SK-N-SH (cell line): ENCODE measurements at regions not wholly inside any gene's neighbourhood (a gene's known extent, or its start where the extent isn't known, plus 50 kb on each side); places are given as distances from the start of the nearest gene placed in this dataset.

ENCODE experiments used
- CTCF ChIA-PET: fragments of 300-600, 350-600 bp; formaldehyde crosslinking; extraction: SDS; loops from one replicate; lab custom pipeline; 2021; lab: Yijun Ruan, JAX
- POLR2A ChIA-PET: fragments of 350-600 bp; sonication (Branson Sonifier 250); formaldehyde crosslinking; extraction: SDS; loops from one replicate; lab custom pipeline; 2020; ENCODE audit warnings: antibody characterized with exemption, inconsistent platforms; lab: Yijun Ruan, JAX
- DNase-seq: peaks from one replicate; pipeline ENCODE4 v3.0.0; 2012
- H2AFZ ChIP-seq: fragments of 200-600 bp; sonication (generic); 2 replicates; pipeline ENCODE4 v1.8.1; 2016; ENCODE audit warnings: antibody characterized with exemption, mild to moderate bottlenecking, low read depth
- H3F3A ChIP-seq: fragments of 200-600 bp; sonication (generic); replicated peaks from 2 replicates; pipeline ENCODE3; 2016; ENCODE audit warnings: antibody characterized with exemption, mild to moderate bottlenecking; ENCODE audit not compliant: insufficient read depth
- H3K27ac ChIP-seq, 2 experiments: fragments of 200-500 bp in 1 of 2; fragments of 200-600 bp in 1 of 2; sonication (Bioruptor generic) in 1 of 2; sonication (generic), shearing (Covaris generic) in 1 of 2; 2 replicates each; pipeline versions ENCODE4 v1.5.1 to v1.6.1; 2014 to 2016; ENCODE audit warnings: low read depth in 2 of 2, inconsistent platforms in 1 of 2, low read length in 1 of 2, mild to moderate bottlenecking in 1 of 2, mixed read lengths in 1 of 2
- H3K27me3 ChIP-seq: fragments of 200-600 bp; sonication (generic), shearing (Covaris generic); 2 replicates; pipeline ENCODE4 v1.6.1; 2016; ENCODE audit warnings: mixed run types; ENCODE audit not compliant: insufficient read depth
- H3K36me3 ChIP-seq, 2 experiments: fragments of 200-500 bp in 1 of 2; fragments of 200-600 bp in 1 of 2; sonication (Bioruptor generic) in 1 of 2; sonication (generic) in 1 of 2; replicated peaks in 1 of 2; 2 replicates each; pipeline versions ENCODE3 to v1.5.1; 2014 to 2016; ENCODE audit warnings: low read length in 1 of 2, mild to moderate bottlenecking in 1 of 2; ENCODE audit not compliant: insufficient read depth in 2 of 2, control insufficient read depth in 1 of 2
- H3K4me1 ChIP-seq, 2 experiments: fragments of 200-500 bp in 1 of 2; fragments of 200-600 bp in 1 of 2; sonication (Bioruptor generic) in 1 of 2; sonication (generic), shearing (Covaris generic) in 1 of 2; 2 replicates each; pipeline versions ENCODE4 v1.5.1 to v1.6.1; 2014 to 2016; ENCODE audit warnings: low read depth in 1 of 2, low read length in 1 of 2, mixed run types in 1 of 2; ENCODE audit not compliant: insufficient read depth in 2 of 2, control insufficient read depth in 1 of 2
- H3K4me2 ChIP-seq: fragments of 200-600 bp; sonication (generic), shearing (Covaris generic); 2 replicates; pipeline ENCODE4 v1.6.1; 2017; ENCODE audit warnings: mixed run types
- H3K4me3 ChIP-seq, 2 experiments: fragments of 200-500 bp in 1 of 2; fragments of 200-600 bp in 1 of 2; sonication (Bioruptor generic) in 1 of 2; sonication (generic), shearing (Covaris generic) in 1 of 2; 2 replicates each; pipeline versions ENCODE4 v1.5.1 to v1.8.1; 2014 to 2016; ENCODE audit warnings: low read depth in 2 of 2, inconsistent platforms in 1 of 2, low read length in 1 of 2, mild to moderate bottlenecking in 1 of 2, mixed read lengths in 1 of 2, moderate library complexity in 1 of 2
- H3K79me2 ChIP-seq: fragments of 200-600 bp; sonication (generic); 2 replicates; pipeline ENCODE4 v1.8.1; 2017; ENCODE audit warnings: mild to moderate bottlenecking; ENCODE audit not compliant: insufficient read depth
- H3K9ac ChIP-seq: fragments of 200-600 bp; sonication (generic); 2 replicates; pipeline ENCODE4 v1.6.1; 2017; ENCODE audit warnings: mixed run types
- H3K9me2 ChIP-seq: fragments of 200-600 bp; sonication (generic); 2 replicates; pipeline ENCODE4 v1.6.1; 2017; ENCODE audit warnings: mixed run types
- H3K9me3 ChIP-seq: fragments of 200-600 bp; sonication (generic); 2 replicates; pipeline ENCODE4 v1.6.1; 2017; ENCODE audit warnings: mixed run types, mild to moderate bottlenecking, moderate library complexity
- H4K20me1 ChIP-seq: fragments of 200-600 bp; sonication (generic); 2 replicates; pipeline ENCODE4 v1.6.1; 2017; ENCODE audit warnings: mild to moderate bottlenecking, mixed run types; ENCODE audit not compliant: insufficient read depth
- EP300 ChIP-seq, 2 experiments: IDR thresholded peaks; 2 replicates each; pipeline versions ENCODE4 v1.4.0 to v1.6.1; 2012; ENCODE audit warnings: borderline replicate concordance in 1 of 2, low read depth in 1 of 2, low read length in 1 of 2
- EZH2phosphoT487 ChIP-seq: fragments of 200-600 bp; sonication (generic); IDR thresholded peaks from 2 replicates; pipeline ENCODE4 v1.6.1; 2017; ENCODE audit warnings: low read depth, mixed run types, mild to moderate bottlenecking, antibody characterized with exemption, moderate library complexity, borderline replicate concordance
- GABPA ChIP-seq: IDR thresholded peaks from 2 replicates; pipeline ENCODE4 v1.4.0; 2012; ENCODE audit warnings: low read depth, mild to moderate bottlenecking
- GATA2 ChIP-seq: sonication (generic); formaldehyde crosslinking; IDR thresholded peaks from 2 replicates; pipeline ENCODE4 v1.5.0; 2020; ENCODE audit warnings: mild to moderate bottlenecking, missing genetic modification reagents
- JUND ChIP-seq: IDR thresholded peaks from 2 replicates; pipeline ENCODE4 v1.4.0; 2012
- POLR2AphosphoS5 ChIP-seq: IDR thresholded peaks from 2 replicates; pipeline ENCODE4 v1.6.1; 2012; ENCODE audit warnings: low read depth, low read length
- RAD21 ChIP-seq: IDR thresholded peaks from 2 replicates; pipeline ENCODE4 v1.6.1; 2012; ENCODE audit warnings: mild to moderate bottlenecking, low read length
- RFX5 ChIP-seq: IDR thresholded peaks from 2 replicates; pipeline ENCODE4 v1.6.1; 2012; ENCODE audit warnings: mild to moderate bottlenecking, improper control_type of control experiment, low read length
- SIN3A ChIP-seq: IDR thresholded peaks from 2 replicates; pipeline ENCODE4 v1.6.1; 2012; ENCODE audit warnings: low read depth, mild to moderate bottlenecking, low read length, moderate library complexity, borderline replicate concordance
- SMC3 ChIP-seq: IDR thresholded peaks from 2 replicates; pipeline ENCODE4 v1.6.1; 2012; ENCODE audit warnings: low read depth, low read length, improper control_type of control experiment
- TAF1 ChIP-seq: IDR thresholded peaks from 2 replicates; pipeline ENCODE4 v1.6.1; 2012; ENCODE audit warnings: low read depth, mild to moderate bottlenecking, low read length, moderate library complexity, borderline replicate concordance
- TCF12 ChIP-seq: IDR thresholded peaks from 2 replicates; pipeline ENCODE4 v1.4.0; 2012
- WGBS: methylation state at CpG from one replicate; pipeline ENCODE4 v1.1.6; 2017; ENCODE audit warnings: low lambda C conversion rate; 5-methylcytosine and 5-hydroxymethylcytosine counted together
- TF ChIP-seq, protein P1 (sequence below): IDR thresholded peaks from 2 replicates; pipeline ENCODE4 v1.4.0; 2012; ENCODE audit warnings: low read depth, borderline replicate concordance
- TF ChIP-seq, protein P2 (sequence below): fragments of 200-600 bp; sonication (generic); IDR thresholded peaks from 2 replicates; pipeline ENCODE4 v1.6.1; 2017; ENCODE audit warnings: antibody characterized with exemption, mild to moderate bottlenecking, moderate library complexity
- TF ChIP-seq, protein P3 (sequence below): IDR thresholded peaks from 2 replicates; pipeline ENCODE4 v1.6.1; 2012; ENCODE audit warnings: mild to moderate bottlenecking, low read depth, low read length, moderate library complexity

DNA sequence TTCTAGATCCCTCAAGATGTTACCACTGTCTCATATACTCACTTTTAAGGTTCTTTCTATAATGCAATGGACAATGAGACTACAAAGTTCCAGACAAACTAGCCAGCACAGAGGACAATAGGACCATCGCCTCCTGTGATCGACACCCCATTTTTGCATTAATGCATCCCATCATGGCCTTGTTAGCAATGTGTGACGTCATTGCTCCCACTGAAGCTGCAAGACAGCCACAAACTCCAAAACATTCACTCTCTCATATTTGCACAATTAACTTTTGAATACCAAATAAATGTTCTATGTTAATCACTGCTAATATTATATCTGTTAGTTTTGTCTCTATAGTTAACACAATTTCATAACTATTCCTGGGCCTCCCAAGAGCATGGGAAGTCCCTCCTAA lies 88.8 kb upstream of the TMEM72 start:
- H3F3A ChIP-seq = no peaks in the 10 kb centered on the region
- H3K9me2 ChIP-seq = no peaks in the 10 kb centered on the region
- no peaks in the 10 kb centered on the region for H3K36me3 ChIP-seq
- H2AFZ ChIP-seq = no peak overlapping the region
- DNase-seq = no peak
- CTCF ChIA-PET = no interaction called here
- no peak overlapping the region for H3K27ac ChIP-seq
- H3K9me3 ChIP-seq = no peaks in the 10 kb centered on the region
- H4K20me1 ChIP-seq = no peaks in the 10 kb centered on the region
- TF ChIP-seq GABPA (no peak), POLR2AphosphoS5 (no peak), JUND (no peak)
- TF ChIP-seq, protein P1, sequence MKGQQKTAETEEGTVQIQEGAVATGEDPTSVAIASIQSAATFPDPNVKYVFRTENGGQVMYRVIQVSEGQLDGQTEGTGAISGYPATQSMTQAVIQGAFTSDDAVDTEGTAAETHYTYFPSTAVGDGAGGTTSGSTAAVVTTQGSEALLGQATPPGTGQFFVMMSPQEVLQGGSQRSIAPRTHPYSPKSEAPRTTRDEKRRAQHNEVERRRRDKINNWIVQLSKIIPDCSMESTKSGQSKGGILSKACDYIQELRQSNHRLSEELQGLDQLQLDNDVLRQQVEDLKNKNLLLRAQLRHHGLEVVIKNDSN = no peak
- H3K4me1 ChIP-seq = no peaks in the 10 kb centered on the region
- POLR2A ChIA-PET = no interaction called here
- H3K27me3 ChIP-seq = peaks cover 17% of the 10 kb centered on the region
- H3K4me2 ChIP-seq = no peak overlapping the region
- no peak overlapping the region for H3K4me3 ChIP-seq
- H3K9ac ChIP-seq = no peak overlapping the region
- WGBS = 0% methylated on average over 3 of the region's 3 CpGs
- H3K79me2 ChIP-seq = no peaks in the 10 kb centered on the region

DNA sequence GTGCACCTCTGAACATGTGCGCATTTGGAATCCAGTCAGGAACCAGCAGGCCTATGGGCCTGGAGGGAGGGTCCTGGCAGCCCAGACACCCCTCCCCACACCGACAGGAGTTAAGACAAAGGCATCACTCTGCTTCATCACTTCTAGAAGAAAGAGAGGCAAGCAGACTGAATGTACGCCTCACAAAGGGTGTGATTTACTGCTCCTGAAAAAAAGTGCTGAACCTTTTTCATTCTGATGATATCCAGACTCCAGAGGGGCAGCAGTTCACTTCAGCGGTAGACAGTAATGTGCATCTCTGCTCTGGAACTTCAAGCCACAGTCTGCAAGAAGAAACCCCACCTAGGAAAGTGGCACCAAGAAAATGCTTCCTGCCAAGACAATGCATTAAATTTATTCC lies 88.2 kb upstream of the TMEM72 start:
- Histone ChIP-seq H3K9ac (no peak overlapping the region), H3K79me2 (no peaks in the 10 kb centered on the region), H3F3A (no peaks in the 10 kb centered on the region), H3K9me3 (no peaks in the 10 kb centered on the region), H3K9me2 (no peaks in the 10 kb centered on the region), H3K4me2 (no peak overlapping the region), H3K36me3 (no peaks in the 10 kb centered on the region), H3K4me3 (no peak overlapping the region), H3K4me1 (no peaks in the 10 kb centered on the region), H3K27ac (no peak overlapping the region), H2AFZ (no peak overlapping the region), H4K20me1 (no peaks in the 10 kb centered on the region), H3K27me3 (peaks cover 11% of the 10 kb centered on the region)
- POLR2A ChIA-PET = no interaction called here
- no peak for TF ChIP-seq EP300 (IDR thresholded peaks at IDR 0.05; ENCODE audit: borderline replicate concordance in 1 of 2, low read depth in 1 of 2, low read length in 1 of 2)
- TF ChIP-seq, protein P2, sequence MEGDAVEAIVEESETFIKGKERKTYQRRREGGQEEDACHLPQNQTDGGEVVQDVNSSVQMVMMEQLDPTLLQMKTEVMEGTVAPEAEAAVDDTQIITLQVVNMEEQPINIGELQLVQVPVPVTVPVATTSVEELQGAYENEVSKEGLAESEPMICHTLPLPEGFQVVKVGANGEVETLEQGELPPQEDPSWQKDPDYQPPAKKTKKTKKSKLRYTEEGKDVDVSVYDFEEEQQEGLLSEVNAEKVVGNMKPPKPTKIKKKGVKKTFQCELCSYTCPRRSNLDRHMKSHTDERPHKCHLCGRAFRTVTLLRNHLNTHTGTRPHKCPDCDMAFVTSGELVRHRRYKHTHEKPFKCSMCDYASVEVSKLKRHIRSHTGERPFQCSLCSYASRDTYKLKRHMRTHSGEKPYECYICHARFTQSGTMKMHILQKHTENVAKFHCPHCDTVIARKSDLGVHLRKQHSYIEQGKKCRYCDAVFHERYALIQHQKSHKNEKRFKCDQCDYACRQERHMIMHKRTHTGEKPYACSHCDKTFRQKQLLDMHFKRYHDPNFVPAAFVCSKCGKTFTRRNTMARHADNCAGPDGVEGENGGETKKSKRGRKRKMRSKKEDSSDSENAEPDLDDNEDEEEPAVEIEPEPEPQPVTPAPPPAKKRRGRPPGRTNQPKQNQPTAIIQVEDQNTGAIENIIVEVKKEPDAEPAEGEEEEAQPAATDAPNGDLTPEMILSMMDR = no peak
- WGBS = 0% methylated on average over 3 of the region's 4 CpGs
- CTCF ChIA-PET = no interaction called here
- no peak for DNase-seq

DNA sequence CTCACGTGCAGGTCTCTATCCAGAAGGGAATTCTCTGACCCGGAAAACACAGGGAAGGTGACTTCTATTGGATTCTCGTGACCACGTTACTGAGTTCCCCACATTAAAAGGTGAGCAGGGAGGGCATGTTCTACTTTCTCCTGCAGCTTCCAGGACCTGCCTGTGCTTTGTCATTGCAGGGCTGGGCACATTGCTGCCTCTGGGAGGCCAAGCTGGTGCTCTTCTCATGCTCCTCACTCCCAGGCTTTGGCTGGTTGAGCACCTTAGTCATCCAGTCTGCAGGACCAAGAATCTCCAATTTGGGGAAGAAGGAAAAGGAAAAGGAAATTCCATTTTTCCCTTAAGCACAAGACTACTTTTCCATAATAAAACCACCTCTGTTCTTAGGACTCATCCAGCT lies 86.5 kb upstream of the TMEM72 start:
- Histone ChIP-seq H4K20me1 (no peaks in the 10 kb centered on the region), H3K9ac (no peak overlapping the region), H3K4me2 (no peak overlapping the region), H3K79me2 (no peaks in the 10 kb centered on the region), H3K4me3 (no peak overlapping the region), H3K27ac (no peak overlapping the region), H3K9me3 (no peaks in the 10 kb centered on the region), H3K36me3 (no peaks in the 10 kb centered on the region), H3K4me1 (0 out of 4 replicates have a peak, but pooled peaks cover 0 to 2% of the 10 kb centered on the region in 2 experiments), H3F3A (no peaks in the 10 kb centered on the region), H3K9me2 (no peaks in the 10 kb centered on the region), H3K27me3 (no peaks in the 10 kb centered on the region; the same call in 1 of the 2 replicates), H2AFZ (no peak overlapping the region)
- no peak for DNase-seq
- 1% methylated on average over 4 of the region's 4 CpGs for WGBS
- CTCF ChIA-PET = no interaction called here
- POLR2A ChIA-PET = no interaction called here
- TF ChIP-seq, protein P2 = no peak
- TF ChIP-seq TAF1 = no peak
- no peak for TF ChIP-seq RAD21
- TF ChIP-seq, protein P3, sequence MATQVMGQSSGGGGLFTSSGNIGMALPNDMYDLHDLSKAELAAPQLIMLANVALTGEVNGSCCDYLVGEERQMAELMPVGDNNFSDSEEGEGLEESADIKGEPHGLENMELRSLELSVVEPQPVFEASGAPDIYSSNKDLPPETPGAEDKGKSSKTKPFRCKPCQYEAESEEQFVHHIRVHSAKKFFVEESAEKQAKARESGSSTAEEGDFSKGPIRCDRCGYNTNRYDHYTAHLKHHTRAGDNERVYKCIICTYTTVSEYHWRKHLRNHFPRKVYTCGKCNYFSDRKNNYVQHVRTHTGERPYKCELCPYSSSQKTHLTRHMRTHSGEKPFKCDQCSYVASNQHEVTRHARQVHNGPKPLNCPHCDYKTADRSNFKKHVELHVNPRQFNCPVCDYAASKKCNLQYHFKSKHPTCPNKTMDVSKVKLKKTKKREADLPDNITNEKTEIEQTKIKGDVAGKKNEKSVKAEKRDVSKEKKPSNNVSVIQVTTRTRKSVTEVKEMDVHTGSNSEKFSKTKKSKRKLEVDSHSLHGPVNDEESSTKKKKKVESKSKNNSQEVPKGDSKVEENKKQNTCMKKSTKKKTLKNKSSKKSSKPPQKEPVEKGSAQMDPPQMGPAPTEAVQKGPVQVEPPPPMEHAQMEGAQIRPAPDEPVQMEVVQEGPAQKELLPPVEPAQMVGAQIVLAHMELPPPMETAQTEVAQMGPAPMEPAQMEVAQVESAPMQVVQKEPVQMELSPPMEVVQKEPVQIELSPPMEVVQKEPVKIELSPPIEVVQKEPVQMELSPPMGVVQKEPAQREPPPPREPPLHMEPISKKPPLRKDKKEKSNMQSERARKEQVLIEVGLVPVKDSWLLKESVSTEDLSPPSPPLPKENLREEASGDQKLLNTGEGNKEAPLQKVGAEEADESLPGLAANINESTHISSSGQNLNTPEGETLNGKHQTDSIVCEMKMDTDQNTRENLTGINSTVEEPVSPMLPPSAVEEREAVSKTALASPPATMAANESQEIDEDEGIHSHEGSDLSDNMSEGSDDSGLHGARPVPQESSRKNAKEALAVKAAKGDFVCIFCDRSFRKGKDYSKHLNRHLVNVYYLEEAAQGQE = no peak
- TF ChIP-seq GATA2 (CRISPR knock-in tag) = no peak
- no peak for TF ChIP-seq RFX5
- TF ChIP-seq SIN3A = no peak
- no peak for TF ChIP-seq EZH2phosphoT487
- TF ChIP-seq POLR2AphosphoS5 = no peak
- TF ChIP-seq TCF12 = no peak
- TF ChIP-seq SMC3 = no peak
